ENCODE measurements at regions not wholly inside any gene's neighbourhood (a gene's known extent, or its start where the extent isn't known, plus 50 kb on each side); places are given as distances from the start of the nearest gene placed in this dataset.

DNA sequence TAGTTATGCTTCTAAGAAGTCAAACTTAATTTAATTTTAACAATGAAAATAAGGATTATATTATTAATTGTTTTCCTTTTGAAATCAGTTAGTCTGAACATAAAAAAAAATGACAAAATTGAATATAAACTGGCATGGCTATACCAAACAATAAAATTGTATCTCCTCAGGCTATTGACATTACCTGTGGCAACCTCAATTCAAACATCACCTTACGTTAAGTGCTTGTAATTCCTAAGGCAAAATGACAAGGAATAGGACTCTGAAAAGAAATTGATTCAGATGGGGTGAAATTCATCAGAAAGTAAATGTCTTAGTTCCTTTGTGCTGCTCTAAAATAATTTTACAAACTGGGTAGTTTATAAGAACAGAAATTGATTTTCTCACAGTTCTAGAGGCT lies 89.5 kb downstream of the SLITRK6 start:
- TF ChIP-seq POLR2AphosphoS5 (IDR thresholded peaks at IDR 0.05) (no peak), CTCF (IDR thresholded peaks at IDR 0.05) (no peak)

Measured in breast epithelium (tissue), 3 donors.